A549 (cell line): ENCODE measurements at regions not wholly inside any gene's neighbourhood (a gene's known extent, or its start where the extent isn't known, plus 50 kb on each side); places are given as distances from the start of the nearest gene placed in this dataset.
A peak's percentile ranks its signal among the peaks of the same experiment; 100 is the strongest.

Experiments
- ATAC-seq, 2 experiments: fragments of 200-7000 bp in 1 of 2; fragments of >200 bp in 1 of 2; cut with Nextera tagmentation in 1 of 2; cut with Tn5 transposase in 1 of 2; 3 replicates each; pipeline versions ENCODE4 v1.8.0 to v1.9.1; 2018 to 2020; ENCODE audit warnings: mild to moderate bottlenecking in 1 of 2, moderate library complexity in 1 of 2
- CTCF ChIA-PET: fragments of 300-600 bp; sonication (Branson Sonifier 250); formaldehyde crosslinking; extraction: SDS; loops from one replicate; lab custom pipeline; 2021; ENCODE audit warnings: antibody characterized with exemption, inconsistent platforms; lab: Yijun Ruan, JAX
- POLR2A ChIA-PET: fragments of 350-600 bp; formaldehyde crosslinking; extraction: SDS; loops from one replicate; lab custom pipeline; 2021; ENCODE audit warnings: antibody characterized with exemption, inconsistent platforms; lab: Yijun Ruan, JAX
- DNase-seq, 2 experiments: peaks; one replicate each; pipeline versions ENCODE4 v3.0.0 to v3.0.0-alpha.2; 2011 to 2016; ENCODE audit warnings: low read depth in 1 of 2, low spot score in 1 of 2
- FAIRE-seq: peaks from 2 replicates; lab custom pipeline; 2011; peaks lifted over from hg19 to GRCh38; lab: Jason Lieb, UNC
- H3K27ac ChIP-seq, 2 experiments: fragments of >200 bp; sonication (Bioruptor Twin); formaldehyde crosslinking; 3 replicates each; pipeline ENCODE4 v1.5.1; 2016 to 2017
- H3K4me1 ChIP-seq: fragments of >200 bp; sonication (Bioruptor Twin); formaldehyde crosslinking; 3 replicates; pipeline ENCODE4 v1.6.1; 2016
- H3K4me2 ChIP-seq: fragments of >200 bp; sonication (Bioruptor Twin); formaldehyde crosslinking; 3 replicates; pipeline ENCODE4 v1.6.1; 2016
- H3K4me3 ChIP-seq: fragments of >200 bp; sonication (Bioruptor Twin); formaldehyde crosslinking; 3 replicates; pipeline ENCODE4 v1.5.1; 2016
- H3K9me3 ChIP-seq: fragments of >200 bp; sonication (Bioruptor Twin); formaldehyde crosslinking; 3 replicates; pipeline ENCODE4 v1.6.1; 2016
- ATOH8 ChIP-seq: fragments of 250-450 bp; sonication (Bioruptor Pico); IDR thresholded peaks from 2 replicates; pipeline ENCODE4 v1.5.0; 2020; ENCODE audit warnings: low read depth, mild to moderate bottlenecking, moderate library complexity
- BCL3 ChIP-seq: fragments of >200 bp; sonication (Bioruptor Twin); formaldehyde crosslinking; IDR thresholded peaks from 3 replicates; pipeline ENCODE4 v1.6.1; 2016
- BHLHE40 ChIP-seq: IDR thresholded peaks from 2 replicates; pipeline ENCODE4 v1.6.1; 2012; ENCODE audit warnings: low read depth, low read length, inconsistent platforms
- CBX8 ChIP-seq: fragments of 200-600 bp; sonication (generic); IDR thresholded peaks from 2 replicates; pipeline ENCODE4 v1.6.1; 2016
- CTCF ChIP-seq: fragments of >200 bp; sonication (Bioruptor Twin); formaldehyde crosslinking; IDR thresholded peaks from 3 replicates; pipeline ENCODE4 v1.5.1; 2016
- ESRRA ChIP-seq: fragments of 150-350 bp; IDR thresholded peaks from 2 replicates; pipeline ENCODE4 v1.6.1; 2014; ENCODE audit warnings: mild to moderate bottlenecking, low read length, borderline replicate concordance
- FOSB ChIP-seq: fragments of 250-450 bp; sonication (Bioruptor Pico); IDR thresholded peaks from 2 replicates; pipeline ENCODE4 v1.5.0; 2020; ENCODE audit warnings: mild to moderate bottlenecking, moderate library complexity
- HDAC2 ChIP-seq: fragments of 200-600 bp; sonication (generic); IDR thresholded peaks from 2 replicates; pipeline ENCODE4 v1.6.1; 2016
- HMGXB4 ChIP-seq: fragments of 250-450 bp; sonication (Bioruptor Pico); IDR thresholded peaks from 2 replicates; pipeline ENCODE4 v1.5.0; 2021; ENCODE audit warnings: mild to moderate bottlenecking, moderate library complexity, borderline replicate concordance
- JUN ChIP-seq, 2 experiments: fragments of >200 bp; sonication (Bioruptor Twin); formaldehyde crosslinking; IDR thresholded peaks; 2 replicates in 1 of 2; 3 replicates in 1 of 2; pipeline ENCODE4 v1.6.1; 2016 to 2017
- KDM1A ChIP-seq: fragments of 200-600 bp; sonication (generic); IDR thresholded peaks from 2 replicates; pipeline ENCODE4 v1.6.1; 2016; ENCODE audit warnings: low read depth, mild to moderate bottlenecking
- MAX ChIP-seq: IDR thresholded peaks from 2 replicates; pipeline ENCODE4 v1.6.1; 2012
- NR3C1 ChIP-seq: fragments of >200 bp; sonication (Bioruptor Twin); formaldehyde crosslinking; IDR thresholded peaks from 3 replicates; pipeline ENCODE4 v1.6.1; 2017
- POLR2AphosphoS2 ChIP-seq: conservative IDR thresholded peaks from 2 replicates; pipeline ENCODE4 v1.6.1; 2012; ENCODE audit warnings: low read length, improper control_type of control experiment, inconsistent platforms
- RAD21 ChIP-seq, 2 experiments: fragments of >200 bp in 1 of 2; sonication (Bioruptor Twin) in 1 of 2; formaldehyde crosslinking in 1 of 2; IDR thresholded peaks in 1 of 2; conservative IDR thresholded peaks in 1 of 2; 2 replicates in 1 of 2; 3 replicates in 1 of 2; pipeline ENCODE4 v1.6.1; 2012 to 2018; ENCODE audit warnings: inconsistent platforms in 1 of 2
- REST ChIP-seq: fragments of 200-600 bp; sonication (generic); IDR thresholded peaks from 2 replicates; pipeline ENCODE4 v1.6.1; 2016; ENCODE audit warnings: antibody characterized with exemption, mild to moderate bottlenecking, moderate library complexity
- SMC3 ChIP-seq: fragments of >200 bp; sonication (Bioruptor Twin); formaldehyde crosslinking; IDR thresholded peaks from 3 replicates; pipeline ENCODE4 v1.6.1; 2018; ENCODE audit warnings: inconsistent platforms
- TFCP2L1 ChIP-seq: fragments of 250-450 bp; sonication (Bioruptor Pico); IDR thresholded peaks from 2 replicates; pipeline ENCODE4 v1.5.0; 2021; ENCODE audit warnings: mild to moderate bottlenecking
- USF2 ChIP-seq: fragments of 450-650 bp; IDR thresholded peaks from 2 replicates; pipeline ENCODE4 v1.6.1; 2014; ENCODE audit warnings: antibody characterized with exemption
- ZFP36 ChIP-seq: fragments of 450-650 bp; IDR thresholded peaks from 2 replicates; pipeline ENCODE4 v1.6.1; 2014; ENCODE audit warnings: borderline replicate concordance; ENCODE audit not compliant: partially characterized antibody
- WGBS: methylation state at CpG from one replicate; pipeline ENCODE4 v1.1.6; 2017; ENCODE audit errors: missing lambda C conversion rate; 5-methylcytosine and 5-hydroxymethylcytosine counted together

GRCh38 chr14:59123531-59123930 is 64.9 kb upstream of the DAAM1 start:
- no peak for FAIRE-seq
- H3K4me3 ChIP-seq, result no peak overlapping the region
- no peak overlapping the region for H3K27ac ChIP-seq
- H3K9me3 ChIP-seq, result no peaks in the 10 kb centered on the region
- ChIA-PET CTCF (interaction anchor here (0.7 to 7.3 kb wide), 37 partner anchors 10 to 624 kb away, joined by 3 to 80 read pairs (median 5); partner anchors contain the start of genes CCDC175 and DACT1), POLR2A (interaction anchor here (1.1 to 1.5 kb wide), 2 partner anchors 95 to 485 kb away, joined by 3 read pairs; partner anchors contain the start of gene DACT1)
- no peak for TF ChIP-seq KDM1A
- TF ChIP-seq HMGXB4 (CRISPR knock-in tag), result no peak
- TF ChIP-seq NR3C1, result no peak
- TF ChIP-seq ATOH8 (CRISPR knock-in tag), result no peak
- no peak for TF ChIP-seq JUN (IDR thresholded peaks at IDR 0.05)
- H3K4me2 ChIP-seq, result no peak overlapping the region
- WGBS, result 62% methylated on average over 3 of the region's 3 CpGs
- H3K4me1 ChIP-seq, result no peaks in the 10 kb centered on the region
- no peak for ATAC-seq
- no peak for DNase-seq

GRCh38 chr14:59123975-59124374 is 64.5 kb upstream of the DAAM1 start:
- no peak for TF ChIP-seq ATOH8 (CRISPR knock-in tag)
- peak; percentile 57 for TF ChIP-seq CTCF
- TF ChIP-seq BCL3, result no peak
- TF ChIP-seq RAD21 (conservative IDR thresholded peaks at IDR 0.05 in 1 of 2, IDR thresholded peaks at IDR 0.05 in 1 of 2), result peak; percentile 72 to 74
- peak; percentile 71 for TF ChIP-seq SMC3
- no peak for TF ChIP-seq CBX8
- no peak for TF ChIP-seq FOSB (CRISPR knock-in tag)
- Histone ChIP-seq H3K9me3 (no peaks in the 10 kb centered on the region), H3K4me1 (no peaks in the 10 kb centered on the region), H3K4me3 (no peak overlapping the region), H3K4me2 (no peak overlapping the region), H3K27ac (no peak overlapping the region)
- peak; percentile 95 for FAIRE-seq
- 17% methylated on average over 4 of the region's 4 CpGs for WGBS
- POLR2A ChIA-PET, result interaction anchor here (1.1 to 1.5 kb wide), 2 partner anchors 95 to 486 kb away, joined by 3 read pairs; partner anchors contain the start of gene DACT1
- CTCF ChIA-PET, result interaction anchor here (0.7 to 7.3 kb wide), 42 partner anchors 10 to 626 kb away, joined by 3 to 80 read pairs (median 5); partner anchors contain the start of genes CCDC175 and DACT1
- DNase-seq, result peak; percentile 10 to 21
- ATAC-seq, result peak; percentile 52 to 66; a peak in 3 of 6 replicates

GRCh38 chr14:59125156-59125555 is 63.3 kb upstream of the DAAM1 start:
- no peak for FAIRE-seq
- WGBS, result 3% methylated on average over 4 of the region's 4 CpGs
- ATAC-seq, result no peak
- Histone ChIP-seq H3K4me2 (no peak overlapping the region), H3K9me3 (no peaks in the 10 kb centered on the region), H3K27ac (no peak overlapping the region), H3K4me3 (no peak overlapping the region), H3K4me1 (no peaks in the 10 kb centered on the region)
- CTCF ChIA-PET, result interaction anchor here (0.8 to 7.3 kb wide), 32 partner anchors 11 to 656 kb away, joined by 3 to 80 read pairs (median 6); partner anchors contain the start of genes CCDC175 and DACT1
- no peak for DNase-seq
- POLR2A ChIA-PET, result no interaction called here
- TF ChIP-seq MAX (no peak), USF2 (no peak), POLR2AphosphoS2 (no peak), TFCP2L1 (CRISPR knock-in tag) (no peak), REST (no peak), BHLHE40 (no peak), HDAC2 (no peak), ZFP36 (no peak), ESRRA (no peak), ATOH8 (CRISPR knock-in tag) (no peak)
